ENCODE measurements at regions not wholly inside any gene's neighbourhood (a gene's known extent, or its start where the extent isn't known, plus 50 kb on each side); places are given as distances from the start of the nearest gene placed in this dataset.

DNA sequence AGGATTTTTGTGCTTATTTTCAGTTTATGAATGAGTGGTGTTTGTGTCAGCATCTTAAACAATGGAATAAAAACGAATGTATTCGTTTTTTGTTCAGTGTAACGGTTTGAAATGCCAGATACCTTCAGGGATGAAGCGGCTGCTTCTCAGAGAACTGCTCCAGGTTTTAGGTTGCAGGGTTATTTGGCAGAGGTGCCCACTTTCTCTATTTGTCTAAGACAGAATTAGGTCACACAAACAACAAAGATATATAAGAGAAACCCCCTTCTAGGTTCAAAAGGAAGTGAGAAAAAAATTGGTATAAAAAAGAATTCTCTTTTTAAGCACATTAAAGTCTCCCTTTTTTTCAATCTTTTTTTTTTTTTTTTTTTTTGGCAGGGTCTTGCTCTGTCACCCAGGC lies 98.9 kb downstream of the MFAP3L start:
- no peak for TF ChIP-seq ZNF362 (tag by site-specific recombination; IDR thresholded peaks at IDR 0.05)
- TF ChIP-seq, protein P1, sequence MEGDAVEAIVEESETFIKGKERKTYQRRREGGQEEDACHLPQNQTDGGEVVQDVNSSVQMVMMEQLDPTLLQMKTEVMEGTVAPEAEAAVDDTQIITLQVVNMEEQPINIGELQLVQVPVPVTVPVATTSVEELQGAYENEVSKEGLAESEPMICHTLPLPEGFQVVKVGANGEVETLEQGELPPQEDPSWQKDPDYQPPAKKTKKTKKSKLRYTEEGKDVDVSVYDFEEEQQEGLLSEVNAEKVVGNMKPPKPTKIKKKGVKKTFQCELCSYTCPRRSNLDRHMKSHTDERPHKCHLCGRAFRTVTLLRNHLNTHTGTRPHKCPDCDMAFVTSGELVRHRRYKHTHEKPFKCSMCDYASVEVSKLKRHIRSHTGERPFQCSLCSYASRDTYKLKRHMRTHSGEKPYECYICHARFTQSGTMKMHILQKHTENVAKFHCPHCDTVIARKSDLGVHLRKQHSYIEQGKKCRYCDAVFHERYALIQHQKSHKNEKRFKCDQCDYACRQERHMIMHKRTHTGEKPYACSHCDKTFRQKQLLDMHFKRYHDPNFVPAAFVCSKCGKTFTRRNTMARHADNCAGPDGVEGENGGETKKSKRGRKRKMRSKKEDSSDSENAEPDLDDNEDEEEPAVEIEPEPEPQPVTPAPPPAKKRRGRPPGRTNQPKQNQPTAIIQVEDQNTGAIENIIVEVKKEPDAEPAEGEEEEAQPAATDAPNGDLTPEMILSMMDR (tag by site-specific recombination; IDR thresholded peaks at IDR 0.05): no peak
- TF ChIP-seq ELK4 (IDR thresholded peaks at IDR 0.05; ENCODE audit: borderline replicate concordance, low read depth, low read length): no peak
- no peak for TF ChIP-seq SALL2 (tag by site-specific recombination; IDR thresholded peaks at IDR 0.05; ENCODE audit: borderline replicate concordance)
- TF ChIP-seq, protein P2, sequence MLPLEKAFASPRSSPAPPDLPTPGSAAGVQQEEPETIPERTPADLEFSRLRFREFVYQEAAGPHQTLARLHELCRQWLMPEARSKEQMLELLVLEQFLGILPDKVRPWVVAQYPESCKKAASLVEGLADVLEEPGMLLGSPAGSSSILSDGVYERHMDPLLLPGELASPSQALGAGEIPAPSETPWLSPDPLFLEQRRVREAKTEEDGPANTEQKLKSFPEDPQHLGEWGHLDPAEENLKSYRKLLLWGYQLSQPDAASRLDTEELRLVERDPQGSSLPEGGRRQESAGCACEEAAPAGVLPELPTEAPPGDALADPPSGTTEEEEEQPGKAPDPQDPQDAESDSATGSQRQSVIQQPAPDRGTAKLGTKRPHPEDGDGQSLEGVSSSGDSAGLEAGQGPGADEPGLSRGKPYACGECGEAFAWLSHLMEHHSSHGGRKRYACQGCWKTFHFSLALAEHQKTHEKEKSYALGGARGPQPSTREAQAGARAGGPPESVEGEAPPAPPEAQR (tag by site-specific recombination; IDR thresholded peaks at IDR 0.05): no peak
- TF ChIP-seq SP2 (tag by site-specific recombination; IDR thresholded peaks at IDR 0.05): no peak
- no peak for TF ChIP-seq RBAK (tag by site-specific recombination; IDR thresholded peaks at IDR 0.05)
- no peak for TF ChIP-seq ZNF670 (tag by site-specific recombination; IDR thresholded peaks at IDR 0.05; ENCODE audit: low read depth)
- TF ChIP-seq, protein P3, sequence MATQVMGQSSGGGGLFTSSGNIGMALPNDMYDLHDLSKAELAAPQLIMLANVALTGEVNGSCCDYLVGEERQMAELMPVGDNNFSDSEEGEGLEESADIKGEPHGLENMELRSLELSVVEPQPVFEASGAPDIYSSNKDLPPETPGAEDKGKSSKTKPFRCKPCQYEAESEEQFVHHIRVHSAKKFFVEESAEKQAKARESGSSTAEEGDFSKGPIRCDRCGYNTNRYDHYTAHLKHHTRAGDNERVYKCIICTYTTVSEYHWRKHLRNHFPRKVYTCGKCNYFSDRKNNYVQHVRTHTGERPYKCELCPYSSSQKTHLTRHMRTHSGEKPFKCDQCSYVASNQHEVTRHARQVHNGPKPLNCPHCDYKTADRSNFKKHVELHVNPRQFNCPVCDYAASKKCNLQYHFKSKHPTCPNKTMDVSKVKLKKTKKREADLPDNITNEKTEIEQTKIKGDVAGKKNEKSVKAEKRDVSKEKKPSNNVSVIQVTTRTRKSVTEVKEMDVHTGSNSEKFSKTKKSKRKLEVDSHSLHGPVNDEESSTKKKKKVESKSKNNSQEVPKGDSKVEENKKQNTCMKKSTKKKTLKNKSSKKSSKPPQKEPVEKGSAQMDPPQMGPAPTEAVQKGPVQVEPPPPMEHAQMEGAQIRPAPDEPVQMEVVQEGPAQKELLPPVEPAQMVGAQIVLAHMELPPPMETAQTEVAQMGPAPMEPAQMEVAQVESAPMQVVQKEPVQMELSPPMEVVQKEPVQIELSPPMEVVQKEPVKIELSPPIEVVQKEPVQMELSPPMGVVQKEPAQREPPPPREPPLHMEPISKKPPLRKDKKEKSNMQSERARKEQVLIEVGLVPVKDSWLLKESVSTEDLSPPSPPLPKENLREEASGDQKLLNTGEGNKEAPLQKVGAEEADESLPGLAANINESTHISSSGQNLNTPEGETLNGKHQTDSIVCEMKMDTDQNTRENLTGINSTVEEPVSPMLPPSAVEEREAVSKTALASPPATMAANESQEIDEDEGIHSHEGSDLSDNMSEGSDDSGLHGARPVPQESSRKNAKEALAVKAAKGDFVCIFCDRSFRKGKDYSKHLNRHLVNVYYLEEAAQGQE (tag by site-specific recombination; IDR thresholded peaks at IDR 0.05): no peak
- TF ChIP-seq ZNF558 (tag by site-specific recombination; IDR thresholded peaks at IDR 0.05): no peak
- no peak for TF ChIP-seq ZNF768 (tag by site-specific recombination; IDR thresholded peaks at IDR 0.05)
